Amniotic epithelial cell (primary cell): ENCODE measurements at regions not wholly inside any gene's neighbourhood (a gene's known extent, or its start where the extent isn't known, plus 50 kb on each side); places are given as distances from the start of the nearest gene placed in this dataset.
"Not testable (repeated sequence)": the region's sequence is repeated elsewhere in the genome, so short reads cannot be mapped to it uniquely, and the experiment has no call there.

Experiments
- DNase-seq: peaks from one replicate; pipeline ENCODE4 v3.0.0-alpha.2; 2010; ENCODE audit warnings: low read depth

GRCh38 chr2:113337809-113338208, 59.1 kb upstream of the PAX8 start:
- DNase-seq: no peak

DNA sequence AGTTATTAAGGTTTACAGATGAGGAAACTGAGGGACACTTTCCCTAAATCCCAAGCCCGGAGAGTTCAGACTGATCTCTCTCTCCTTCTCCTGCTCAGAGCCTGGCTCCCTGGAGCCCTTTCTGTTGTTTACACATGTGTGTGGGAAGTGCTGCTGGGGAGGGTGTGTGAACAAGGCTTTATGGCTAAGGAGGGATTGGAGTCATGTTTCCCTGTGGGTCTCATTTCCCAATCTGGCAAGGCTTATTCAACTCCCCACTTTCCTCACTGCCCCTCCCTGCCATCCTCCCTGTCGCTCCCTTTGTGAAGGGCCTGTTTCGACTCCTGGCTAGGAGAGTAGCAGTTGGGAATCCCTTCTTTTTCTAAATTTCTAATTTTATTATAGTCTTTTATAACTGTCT, 57.3 kb upstream of the PAX8 start:
- DNase-seq: peak; percentile 71

GRCh38 chr2:113334147-113334546, 55.4 kb upstream of the PAX8 start:
- no peak for DNase-seq

DNA sequence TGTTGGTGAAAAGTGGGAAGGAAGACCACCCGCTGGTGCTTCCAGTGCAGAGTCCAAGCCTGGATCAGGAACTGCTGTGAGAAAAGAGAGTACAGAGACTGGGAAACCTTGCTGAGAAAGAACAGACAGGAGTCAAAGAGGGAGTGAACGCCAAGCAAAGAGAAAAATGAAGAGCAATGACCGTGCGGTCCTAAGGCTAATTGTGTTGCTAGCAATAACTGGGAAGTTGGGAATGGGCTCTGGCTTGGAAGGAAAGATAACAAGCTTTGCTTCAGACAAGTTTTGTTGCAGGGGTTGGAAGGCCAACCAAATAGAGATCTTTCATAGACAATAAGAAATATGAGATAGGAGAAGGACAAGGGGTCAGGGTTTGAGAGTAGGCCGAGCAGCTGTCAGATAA, 55.0 kb upstream of the PAX8 start:
- not testable (repeated sequence) for DNase-seq

GRCh38 chr2:113330060-113330767, 51.5 kb upstream of the PAX8 start:
- peak; percentile 55 for DNase-seq

DNA sequence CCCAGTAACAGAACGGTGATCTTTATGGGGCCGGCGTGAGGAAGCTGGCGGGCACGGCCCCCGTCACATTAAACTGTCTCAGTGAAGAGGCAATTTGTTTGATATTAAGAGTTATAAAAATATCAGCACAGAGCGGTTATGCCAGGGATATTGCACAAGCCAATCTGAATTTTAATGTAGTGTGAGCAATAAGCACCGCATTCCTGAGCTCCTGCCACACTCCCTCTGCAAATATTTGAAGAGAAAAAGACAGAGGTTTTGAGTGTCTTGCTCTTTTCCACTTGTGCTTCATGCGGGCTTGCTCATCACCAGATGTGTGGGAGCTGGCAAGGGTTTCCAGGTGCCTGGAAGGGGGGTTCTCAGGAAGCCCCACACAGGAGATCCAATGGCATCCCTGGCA, 50.3 kb upstream of the PAX8 start:
- peak; percentile 63 for DNase-seq

DNA sequence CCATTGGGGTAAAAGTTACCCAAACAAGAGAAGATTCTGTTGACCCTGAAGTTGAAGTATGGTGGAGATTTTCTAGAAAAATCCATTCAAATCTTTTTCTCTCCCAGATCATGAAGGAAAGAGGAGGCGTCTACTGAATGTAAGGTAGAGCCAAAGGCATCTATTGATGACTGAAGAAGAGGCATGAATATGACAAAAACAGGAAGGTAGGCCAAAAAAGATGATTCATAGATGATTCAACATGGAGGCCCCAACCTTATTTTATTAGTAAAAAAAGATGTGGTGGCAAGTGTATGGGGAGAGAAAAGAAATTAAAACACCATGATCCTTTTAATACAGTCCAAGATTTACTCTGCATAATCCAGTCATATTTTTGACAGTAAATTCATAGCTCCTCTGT, 49.9 kb upstream of the PAX8 start:
- DNase-seq: not testable (repeated sequence)
